LNCaP clone FGC (cell line): ENCODE measurements at regions not wholly inside any gene's neighbourhood (a gene's known extent, or its start where the extent isn't known, plus 50 kb on each side); places are given as distances from the start of the nearest gene placed in this dataset.

Source experiments
- DNase-seq: peaks from one replicate; pipeline ENCODE4 v3.0.0-alpha.2; 2011; ENCODE audit warnings: low read depth
- H3K4me3 ChIP-seq: 2 replicates; pipeline ENCODE4 v1.5.1; 2011; ENCODE audit warnings: mild to moderate bottlenecking, low read depth, low read length, control low read depth
- TF ChIP-seq, protein P1 (sequence below): IDR thresholded peaks from 2 replicates; pipeline ENCODE4 v1.5.1; 2012; ENCODE audit warnings: mild to moderate bottlenecking; ENCODE audit not compliant: control insufficient read depth, insufficient read depth; ENCODE audit errors: extremely low read depth

GRCh38 chr13:46963904-46964303 is 67.1 kb upstream of the HTR2A start:
- peak; percentile 13 for DNase-seq
- H3K4me3 ChIP-seq = no peak overlapping the region
- TF ChIP-seq, protein P1, sequence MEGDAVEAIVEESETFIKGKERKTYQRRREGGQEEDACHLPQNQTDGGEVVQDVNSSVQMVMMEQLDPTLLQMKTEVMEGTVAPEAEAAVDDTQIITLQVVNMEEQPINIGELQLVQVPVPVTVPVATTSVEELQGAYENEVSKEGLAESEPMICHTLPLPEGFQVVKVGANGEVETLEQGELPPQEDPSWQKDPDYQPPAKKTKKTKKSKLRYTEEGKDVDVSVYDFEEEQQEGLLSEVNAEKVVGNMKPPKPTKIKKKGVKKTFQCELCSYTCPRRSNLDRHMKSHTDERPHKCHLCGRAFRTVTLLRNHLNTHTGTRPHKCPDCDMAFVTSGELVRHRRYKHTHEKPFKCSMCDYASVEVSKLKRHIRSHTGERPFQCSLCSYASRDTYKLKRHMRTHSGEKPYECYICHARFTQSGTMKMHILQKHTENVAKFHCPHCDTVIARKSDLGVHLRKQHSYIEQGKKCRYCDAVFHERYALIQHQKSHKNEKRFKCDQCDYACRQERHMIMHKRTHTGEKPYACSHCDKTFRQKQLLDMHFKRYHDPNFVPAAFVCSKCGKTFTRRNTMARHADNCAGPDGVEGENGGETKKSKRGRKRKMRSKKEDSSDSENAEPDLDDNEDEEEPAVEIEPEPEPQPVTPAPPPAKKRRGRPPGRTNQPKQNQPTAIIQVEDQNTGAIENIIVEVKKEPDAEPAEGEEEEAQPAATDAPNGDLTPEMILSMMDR = no peak

- DNase-seq = no peak
- no peak overlapping the region for H3K4me3 ChIP-seq
- TF ChIP-seq, protein P1 = peak; percentile 56
Observed at GRCh38 chr13:46962281-46962941, 65.6 kb upstream of the HTR2A start.

GRCh38 chr13:46961719-46962118 is 64.9 kb upstream of the HTR2A start:
- DNase-seq = no peak
- TF ChIP-seq, protein P1 = no peak
- no peak overlapping the region for H3K4me3 ChIP-seq

DNA sequence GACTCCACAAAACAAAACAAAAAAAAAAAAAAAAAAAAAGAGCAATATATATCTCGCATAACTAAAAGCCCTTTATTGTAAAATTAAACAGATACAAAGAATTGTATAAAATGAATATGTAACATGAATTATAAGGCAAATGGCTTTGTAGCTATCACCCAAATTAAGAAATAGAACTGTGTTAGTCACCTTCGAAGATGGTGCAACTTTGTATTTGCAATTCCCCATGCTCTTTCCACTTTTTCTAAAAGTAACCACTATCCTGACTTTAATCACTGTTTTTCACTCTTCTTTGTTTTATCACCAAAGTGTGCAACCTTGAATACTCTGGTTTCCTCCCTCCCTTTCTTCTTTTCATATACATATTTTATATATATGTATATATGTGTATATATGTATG is 57.1 kb upstream of the HTR2A start:
- DNase-seq = no peak
- H3K4me3 ChIP-seq = no peak overlapping the region
- TF ChIP-seq, protein P1 = no peak

DNA sequence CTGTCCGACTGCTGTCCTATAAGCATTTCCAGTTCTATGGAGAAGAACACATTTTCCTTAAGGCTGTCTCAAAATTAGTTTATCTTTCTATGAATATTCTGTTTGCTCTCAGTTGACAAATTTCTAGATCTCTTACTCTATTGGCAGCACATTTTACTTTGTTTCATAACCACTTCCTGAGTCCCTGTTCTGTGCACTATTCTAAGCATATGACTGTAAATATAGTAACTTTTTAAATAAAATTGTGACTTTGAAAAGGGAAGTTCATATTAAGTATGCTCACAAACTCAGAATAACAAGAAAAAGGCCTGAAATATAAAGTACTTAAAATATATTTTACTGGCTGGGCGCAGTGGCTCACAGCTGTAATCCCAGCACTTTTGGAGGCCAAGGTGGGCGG is 56.5 kb upstream of the HTR2A start:
- no peak for DNase-seq
- no peak overlapping the region for H3K4me3 ChIP-seq
- TF ChIP-seq, protein P1 = no peak

DNA sequence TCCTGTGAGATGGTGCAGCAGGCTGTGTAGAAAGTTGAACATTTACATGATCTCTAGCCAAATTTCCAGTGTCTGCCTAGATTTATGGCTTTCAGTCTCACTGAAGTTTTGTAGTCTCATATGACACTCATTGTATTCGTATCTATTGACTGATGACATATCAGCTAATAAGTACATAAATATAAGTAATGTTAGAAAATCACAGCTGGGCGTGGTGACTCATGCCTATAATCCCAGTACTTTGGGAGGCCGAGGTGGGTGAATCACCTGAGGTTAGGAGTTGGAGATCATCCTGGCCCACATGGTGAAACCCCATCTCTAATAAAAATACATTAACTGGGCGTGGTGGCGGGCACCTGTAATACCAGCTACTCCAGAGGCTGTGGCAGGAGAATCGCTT is 54.7 kb upstream of the HTR2A start:
- no peak for DNase-seq
- TF ChIP-seq, protein P1 = no peak
- no peak overlapping the region for H3K4me3 ChIP-seq

GRCh38 chr13:46949211-46949610 is 52.4 kb upstream of the HTR2A start:
- DNase-seq = no peak
- no peak overlapping the region for H3K4me3 ChIP-seq
- TF ChIP-seq, protein P1 = no peak
